OCI-LY3 (cell line): ENCODE measurements at regions not wholly inside any gene's neighbourhood (a gene's known extent, or its start where the extent isn't known, plus 50 kb on each side); places are given as distances from the start of the nearest gene placed in this dataset.

ENCODE experiments used
- H2AFZ ChIP-seq: fragments of 200-600, 300-600 bp; shearing (Covaris generic); 2 replicates; pipeline ENCODE4 v1.6.0; 2014; ENCODE audit warnings: antibody characterized with exemption, low read depth, low read length
- H3K27ac ChIP-seq: fragments of 200-600, 300-600 bp; sonication (generic); 2 replicates; pipeline ENCODE4 v1.5.1; 2014; ENCODE audit warnings: mild to moderate bottlenecking, low read length, moderate library complexity, mixed read lengths
- H3K27me3 ChIP-seq: fragments of 200-600, 300-600 bp; sonication (generic); 2 replicates; pipeline ENCODE4 v1.6.1; 2014; ENCODE audit warnings: low read depth, low read length, mixed read lengths
- H3K36me3 ChIP-seq: fragments of 200-600, 300-600 bp; sonication (generic); replicated peaks from 2 replicates; pipeline ENCODE3; 2014; ENCODE audit warnings: low read depth, low read length, mixed read lengths
- H3K4me1 ChIP-seq: fragments of 300-600, 200-600 bp; sonication (generic); 2 replicates; pipeline ENCODE4 v1.6.1; 2014; ENCODE audit warnings: low read length, mixed read lengths
- H3K4me2 ChIP-seq: fragments of 200-600, 300-600 bp; sonication (generic); 2 replicates; pipeline ENCODE4 v1.6.1; 2014; ENCODE audit warnings: low read length, mixed read lengths
- H3K4me3 ChIP-seq: fragments of 300-600, 200-600 bp; sonication (generic); 2 replicates; pipeline ENCODE4 v1.5.1; 2014; ENCODE audit warnings: antibody characterized with exemption, mild to moderate bottlenecking, low read length, moderate library complexity
- H3K79me2 ChIP-seq: fragments of 300-600, 200-600 bp; shearing (Covaris generic); 2 replicates; pipeline ENCODE4 v1.6.1; 2014; ENCODE audit warnings: mild to moderate bottlenecking, low read length, mixed read lengths
- H3K9ac ChIP-seq: fragments of 300-600, 200-600 bp; shearing (Covaris generic); 2 replicates; pipeline ENCODE4 v1.6.0; 2014; ENCODE audit warnings: mild to moderate bottlenecking, low read length, moderate library complexity
- H3K9me3 ChIP-seq: fragments of 200-600, 300-600 bp; shearing (Covaris generic); 2 replicates; pipeline ENCODE4 v1.6.1; 2014; ENCODE audit warnings: low read length, mixed read lengths; ENCODE audit not compliant: insufficient read depth
- H4K20me1 ChIP-seq: fragments of 200-600, 300-600 bp; sonication (generic); 2 replicates; pipeline ENCODE4 v1.6.1; 2016; ENCODE audit warnings: low read length, mixed read lengths; ENCODE audit not compliant: insufficient read depth
- EZH2phosphoT487 ChIP-seq: fragments of 200-600 bp; shearing (Covaris generic); IDR thresholded peaks from 2 replicates; pipeline ENCODE4 v1.6.1; 2018; ENCODE audit warnings: antibody characterized with exemption, mixed run types, low read depth
- TF ChIP-seq, protein P1 (sequence below): fragments of 200-600, 300-600 bp; sonication (generic); IDR thresholded peaks from 2 replicates; pipeline ENCODE4 v1.5.1; 2014; ENCODE audit warnings: antibody characterized with exemption, low read length, low read depth

DNA sequence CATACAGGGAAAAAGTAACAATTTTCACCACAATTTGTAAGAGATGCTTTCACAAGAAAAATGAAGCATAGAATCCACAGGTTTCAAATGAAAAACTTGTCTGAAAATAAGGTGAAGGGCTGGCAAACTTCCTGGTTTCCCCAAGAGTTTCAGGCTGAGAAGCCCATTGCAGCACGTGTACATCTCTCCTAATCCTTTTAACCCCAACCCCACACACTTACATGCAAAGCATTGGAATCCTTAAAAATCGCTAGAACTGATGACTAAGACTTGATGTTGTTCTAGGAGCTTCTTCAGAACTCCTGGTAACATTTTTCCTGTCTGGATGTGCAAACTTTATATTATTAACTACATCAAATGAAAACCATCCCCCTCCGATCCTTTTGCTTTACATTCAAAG, 317.8 kb upstream of the RGMB start:
- Histone ChIP-seq H3K27me3 (no peaks in the 10 kb centered on the region), H3K9ac (no peak overlapping the region), H3K9me3 (no peaks in the 10 kb centered on the region), H3K4me2 (no peak overlapping the region), H3K4me3 (no peak overlapping the region), H3K27ac (no peak overlapping the region), H3K4me1 (no peaks in the 10 kb centered on the region), H3K79me2 (no peaks in the 10 kb centered on the region), H2AFZ (no peak overlapping the region), H3K36me3 (no peaks in the 10 kb centered on the region), H4K20me1 (no peaks in the 10 kb centered on the region)
- TF ChIP-seq, protein P1, sequence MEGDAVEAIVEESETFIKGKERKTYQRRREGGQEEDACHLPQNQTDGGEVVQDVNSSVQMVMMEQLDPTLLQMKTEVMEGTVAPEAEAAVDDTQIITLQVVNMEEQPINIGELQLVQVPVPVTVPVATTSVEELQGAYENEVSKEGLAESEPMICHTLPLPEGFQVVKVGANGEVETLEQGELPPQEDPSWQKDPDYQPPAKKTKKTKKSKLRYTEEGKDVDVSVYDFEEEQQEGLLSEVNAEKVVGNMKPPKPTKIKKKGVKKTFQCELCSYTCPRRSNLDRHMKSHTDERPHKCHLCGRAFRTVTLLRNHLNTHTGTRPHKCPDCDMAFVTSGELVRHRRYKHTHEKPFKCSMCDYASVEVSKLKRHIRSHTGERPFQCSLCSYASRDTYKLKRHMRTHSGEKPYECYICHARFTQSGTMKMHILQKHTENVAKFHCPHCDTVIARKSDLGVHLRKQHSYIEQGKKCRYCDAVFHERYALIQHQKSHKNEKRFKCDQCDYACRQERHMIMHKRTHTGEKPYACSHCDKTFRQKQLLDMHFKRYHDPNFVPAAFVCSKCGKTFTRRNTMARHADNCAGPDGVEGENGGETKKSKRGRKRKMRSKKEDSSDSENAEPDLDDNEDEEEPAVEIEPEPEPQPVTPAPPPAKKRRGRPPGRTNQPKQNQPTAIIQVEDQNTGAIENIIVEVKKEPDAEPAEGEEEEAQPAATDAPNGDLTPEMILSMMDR = no peak
- no peak for TF ChIP-seq EZH2phosphoT487

DNA sequence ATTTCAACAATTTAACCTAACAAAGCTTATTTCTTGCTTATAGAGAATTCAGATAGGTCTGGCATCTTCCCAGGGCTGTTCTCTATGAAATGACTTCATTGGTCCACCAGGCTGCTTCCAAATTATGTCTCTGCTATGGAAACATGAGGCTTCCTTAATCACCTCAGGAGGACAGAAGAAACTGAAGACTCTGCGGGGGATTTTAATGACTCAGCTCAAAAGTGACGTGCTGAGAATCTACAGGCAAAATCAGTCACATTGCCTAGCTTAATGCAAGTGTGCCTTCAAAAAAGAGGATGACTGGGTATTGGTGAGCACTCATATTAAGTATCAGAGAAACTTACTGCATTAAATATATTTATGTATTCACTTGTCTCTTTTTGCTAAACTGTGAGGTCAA, 315.5 kb upstream of the RGMB start:
- H3K36me3 ChIP-seq = no peaks in the 10 kb centered on the region
- no peaks in the 10 kb centered on the region for H3K4me1 ChIP-seq
- H3K27me3 ChIP-seq = no peaks in the 10 kb centered on the region
- H3K79me2 ChIP-seq = no peaks in the 10 kb centered on the region
- H4K20me1 ChIP-seq = no peaks in the 10 kb centered on the region
- H2AFZ ChIP-seq = no peak overlapping the region
- no peak overlapping the region for H3K27ac ChIP-seq
- H3K9me3 ChIP-seq = no peaks in the 10 kb centered on the region
- H3K4me3 ChIP-seq = no peak overlapping the region
- TF ChIP-seq, protein P1 = no peak
- TF ChIP-seq EZH2phosphoT487 = no peak
- H3K9ac ChIP-seq = no peak overlapping the region
- H3K4me2 ChIP-seq = no peak overlapping the region

DNA sequence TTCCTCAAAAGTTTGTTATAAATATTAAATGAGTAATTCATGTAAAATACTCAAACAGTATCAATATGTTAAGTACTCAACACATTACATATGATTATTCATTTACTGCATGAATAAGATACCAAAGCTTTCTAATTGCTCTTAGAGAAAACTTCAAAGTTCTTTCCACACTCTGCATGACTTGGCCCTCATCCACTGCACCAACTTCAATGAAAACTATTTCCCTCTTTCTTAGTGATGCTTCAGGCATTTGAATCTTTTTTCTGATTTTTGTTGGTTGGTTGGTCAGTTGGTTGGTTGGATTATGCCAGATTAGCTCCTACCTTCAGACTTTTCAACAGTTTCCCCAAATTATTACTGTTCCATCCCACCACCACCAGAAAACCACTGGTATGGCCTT, 314.7 kb upstream of the RGMB start:
- Histone ChIP-seq H3K27ac (no peak overlapping the region), H3K4me3 (no peak overlapping the region), H3K9me3 (no peaks in the 10 kb centered on the region), H3K79me2 (no peaks in the 10 kb centered on the region), H3K9ac (no peak overlapping the region), H2AFZ (no peak overlapping the region), H3K4me2 (no peak overlapping the region), H3K27me3 (no peaks in the 10 kb centered on the region), H3K36me3 (no peaks in the 10 kb centered on the region), H3K4me1 (no peaks in the 10 kb centered on the region), H4K20me1 (no peaks in the 10 kb centered on the region)
- TF ChIP-seq, protein P1 = no peak
- no peak for TF ChIP-seq EZH2phosphoT487

DNA sequence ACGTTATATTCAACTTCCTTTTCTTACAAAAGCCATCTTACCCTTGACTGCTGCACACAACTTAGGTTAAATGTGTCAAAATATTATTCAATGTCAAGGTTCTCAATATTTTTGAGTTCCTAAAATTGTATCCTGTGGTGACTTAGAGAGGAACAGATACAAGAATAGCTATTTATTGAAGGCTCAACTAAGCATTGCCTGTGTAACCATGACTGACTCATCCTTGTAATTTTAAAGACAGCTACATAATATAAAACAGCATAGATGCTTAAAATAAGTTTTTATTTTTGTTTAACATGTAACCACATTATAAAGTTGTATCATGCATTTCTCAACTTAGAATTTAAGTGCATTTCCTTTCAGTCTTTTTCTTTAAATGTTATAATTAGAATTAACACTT, 312.9 kb upstream of the RGMB start:
- no peak for TF ChIP-seq EZH2phosphoT487
- Histone ChIP-seq H3K4me3 (no peak overlapping the region), H3K27ac (no peak overlapping the region), H3K79me2 (no peaks in the 10 kb centered on the region), H3K4me1 (peaks cover 11% of the 10 kb centered on the region), H3K36me3 (no peaks in the 10 kb centered on the region), H3K27me3 (no peaks in the 10 kb centered on the region), H3K9ac (no peak overlapping the region), H2AFZ (no peak overlapping the region), H3K9me3 (no peaks in the 10 kb centered on the region), H4K20me1 (no peaks in the 10 kb centered on the region), H3K4me2 (no peak overlapping the region)

DNA sequence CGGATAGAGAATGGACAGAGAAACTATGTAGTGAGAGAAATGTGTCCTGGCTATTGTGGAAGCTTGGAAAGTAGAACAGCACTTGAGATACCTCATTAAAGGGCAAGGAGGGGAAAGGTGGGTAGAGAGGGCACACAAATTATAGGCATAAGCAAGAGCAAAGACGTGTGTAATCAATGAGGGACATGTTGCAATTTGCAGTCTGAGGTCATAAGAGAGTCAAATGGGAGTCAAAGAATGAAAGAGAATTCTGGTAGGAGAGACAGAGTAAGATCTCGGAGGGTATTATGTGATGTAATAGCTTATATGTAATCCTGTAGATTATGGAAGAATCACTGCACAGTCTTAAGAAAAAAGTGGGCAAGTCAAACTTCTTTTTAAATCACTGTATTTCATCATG, 312.0 kb upstream of the RGMB start:
- H4K20me1 ChIP-seq = no peaks in the 10 kb centered on the region
- H3K79me2 ChIP-seq = no peaks in the 10 kb centered on the region
- no peak overlapping the region for H3K4me2 ChIP-seq
- H3K27me3 ChIP-seq = no peaks in the 10 kb centered on the region
- no peak overlapping the region for H2AFZ ChIP-seq
- peaks cover 11% of the 10 kb centered on the region for H3K4me1 ChIP-seq
- H3K4me3 ChIP-seq = no peak overlapping the region
- no peak overlapping the region for H3K9ac ChIP-seq
- TF ChIP-seq, protein P1 = no peak
- no peak for TF ChIP-seq EZH2phosphoT487
- H3K36me3 ChIP-seq = no peaks in the 10 kb centered on the region
- no peak overlapping the region for H3K27ac ChIP-seq
- no peaks in the 10 kb centered on the region for H3K9me3 ChIP-seq
